Neural crest cell (in vitro differentiated cells): ENCODE measurements at regions not wholly inside any gene's neighbourhood (a gene's known extent, or its start where the extent isn't known, plus 50 kb on each side); places are given as distances from the start of the nearest gene placed in this dataset.
A peak's percentile ranks its signal among the peaks of the same experiment; 100 is the strongest.
"Not testable (repeated sequence)": the region's sequence is repeated elsewhere in the genome, so short reads cannot be mapped to it uniquely, and the experiment has no call there.

Experiments used
- DNase-seq: peaks from one replicate; pipeline ENCODE4 v3.0.0; 2021; ENCODE audit warnings: low read depth, mixed read lengths, low spot score
- H3K27ac Mint-ChIP-seq: one replicate; pipeline ENCODE4 v1.8.0; 2021; ENCODE audit warnings: mild to moderate bottlenecking, mixed read lengths; ENCODE audit not compliant: unreplicated experiment
- H3K27me3 Mint-ChIP-seq: 2 replicates; pipeline ENCODE4 v1.8.0; 2021; ENCODE audit warnings: low read depth, mild to moderate bottlenecking, mixed read lengths
- H3K36me3 Mint-ChIP-seq: 2 replicates; pipeline ENCODE4 v1.8.0; 2021; ENCODE audit warnings: low read depth, mild to moderate bottlenecking, mixed read lengths
- H3K4me1 Mint-ChIP-seq: 2 replicates; pipeline ENCODE4 v1.8.0; 2021; ENCODE audit warnings: mixed read lengths
- H3K4me3 Mint-ChIP-seq: one replicate; pipeline ENCODE4 v1.8.0; 2021; ENCODE audit warnings: mild to moderate bottlenecking, mixed read lengths
- H3K9me3 Mint-ChIP-seq: 2 replicates; pipeline ENCODE4 v1.8.0; 2021; ENCODE audit warnings: mixed read lengths
- CTCF ChIP-seq: fragments of 200-600 bp; sonication (generic); conservative IDR thresholded peaks from 2 replicates; pipeline ENCODE4 v1.5.0; 2021; ENCODE audit warnings: antibody characterized with exemption, mild to moderate bottlenecking

- Mint-ChIP-seq H3K36me3 (no peaks in the 10 kb centered on the region), H3K27ac (peak overlapping the region; percentile 13), H3K4me1 (peaks cover 5% of the 10 kb centered on the region), H3K4me3 (no peak overlapping the region), H3K27me3 (no peaks in the 10 kb centered on the region), H3K9me3 (no peaks in the 10 kb centered on the region)
- TF ChIP-seq CTCF: no peak
- no peak for DNase-seq
These were observed 102.2 kb upstream of the DAB2 start for GRCh38 chr5:39526914-39527477.

GRCh38 chr5:39525781-39526180, 101.0 kb upstream of the DAB2 start:
- not testable (repeated sequence) for H3K36me3 Mint-ChIP-seq, H3K4me3 Mint-ChIP-seq, H3K27me3 Mint-ChIP-seq, DNase-seq, H3K27ac Mint-ChIP-seq, H3K9me3 Mint-ChIP-seq, H3K4me1 Mint-ChIP-seq

GRCh38 chr5:39525271-39525670, 100.5 kb upstream of the DAB2 start:
- DNase-seq: no peak
- H3K36me3 Mint-ChIP-seq: peaks cover 3% of the 10 kb centered on the region
- TF ChIP-seq CTCF: no peak
- H3K27ac Mint-ChIP-seq: no peak overlapping the region
- no peak overlapping the region for H3K4me3 Mint-ChIP-seq
- H3K9me3 Mint-ChIP-seq: no peaks in the 10 kb centered on the region
- no peaks in the 10 kb centered on the region for H3K27me3 Mint-ChIP-seq
- peaks cover 5% of the 10 kb centered on the region for H3K4me1 Mint-ChIP-seq

GRCh38 chr5:39523821-39524220, 99.0 kb upstream of the DAB2 start:
- Mint-ChIP-seq H3K4me1 (peaks cover 5% of the 10 kb centered on the region), H3K4me3 (no peak overlapping the region), H3K36me3 (peaks cover 3% of the 10 kb centered on the region), H3K27ac (no peak overlapping the region), H3K27me3 (no peaks in the 10 kb centered on the region), H3K9me3 (no peaks in the 10 kb centered on the region)
- DNase-seq: no peak
- no peak for TF ChIP-seq CTCF

GRCh38 chr5:39521940-39522590, 97.3 kb upstream of the DAB2 start:
- Mint-ChIP-seq H3K4me3 (no peak overlapping the region), H3K27ac (no peak overlapping the region), H3K9me3 (no peaks in the 10 kb centered on the region), H3K27me3 (no peaks in the 10 kb centered on the region), H3K4me1 (peaks cover 5% of the 10 kb centered on the region), H3K36me3 (peaks cover 3% of the 10 kb centered on the region)
- TF ChIP-seq CTCF: no peak
- DNase-seq: no peak

GRCh38 chr5:39521098-39521860, 96.5 kb upstream of the DAB2 start:
- Mint-ChIP-seq H3K36me3 (peaks cover 3% of the 10 kb centered on the region), H3K9me3 (no peaks in the 10 kb centered on the region), H3K4me1 (no peaks in the 10 kb centered on the region), H3K27ac (no peak overlapping the region), H3K27me3 (no peaks in the 10 kb centered on the region), H3K4me3 (no peak overlapping the region)
- no peak for TF ChIP-seq CTCF
- no peak for DNase-seq
